Kidney (tissue), 13 donors: ENCODE measurements at regions not wholly inside any gene's neighbourhood (a gene's known extent, or its start where the extent isn't known, plus 50 kb on each side); places are given as distances from the start of the nearest gene placed in this dataset.

ENCODE experiments used
- DNase-seq, 5 donors: peaks; one replicate each; pipeline ENCODE4 v3.0.0-alpha.2; 2013 to 2020
- FAIRE-seq: peaks from 2 replicates; lab custom pipeline; 2012; peaks lifted over from hg19 to GRCh38; lab: Jason Lieb, UNC
- H3K27ac ChIP-seq, 2 donors: one replicate each; pipeline ENCODE4 v1.7.0; 2013; ENCODE audit warnings: low read depth in 2 of 2, low read length in 2 of 2, inconsistent platforms in 1 of 2
- H3K27me3 ChIP-seq: one replicate; pipeline ENCODE4 v1.7.1; 2013; ENCODE audit warnings: low read length, inconsistent platforms; ENCODE audit not compliant: control insufficient read depth, insufficient read depth
- H3K36me3 ChIP-seq, 3 donors: one replicate each; pipeline versions ENCODE4 v1.7.0 to v1.7.1; 2013; ENCODE audit warnings: low read length in 3 of 3, control low read depth in 1 of 3, inconsistent platforms in 1 of 3; ENCODE audit not compliant: insufficient read depth in 3 of 3, control insufficient read depth in 2 of 3
- H3K4me1 ChIP-seq, 3 donors: one replicate each; pipeline versions ENCODE4 v1.7.0 to v1.7.1; 2013; ENCODE audit warnings: low read length in 3 of 3, inconsistent platforms in 1 of 3, low read depth in 1 of 3; ENCODE audit not compliant: control insufficient read depth in 2 of 3, insufficient read depth in 2 of 3
- H3K4me3 ChIP-seq, 3 donors: one replicate each; pipeline versions ENCODE4 v1.7.0 to v1.8.1; 2013; ENCODE audit warnings: low read length in 3 of 3, control low read depth in 1 of 3, inconsistent platforms in 1 of 3
- H3K9ac ChIP-seq, 3 donors: one replicate each; pipeline versions ENCODE4 v1.7.0 to v1.7.1; 2013; ENCODE audit warnings: low read length in 3 of 3, control low read depth in 1 of 3, inconsistent platforms in 1 of 3
- H3K9me3 ChIP-seq, 3 donors: one replicate each; pipeline versions ENCODE4 v1.7.0 to v1.7.1; 2013; ENCODE audit warnings: low read length in 3 of 3, control low read depth in 1 of 3, inconsistent platforms in 1 of 3; ENCODE audit not compliant: control insufficient read depth in 2 of 3, insufficient read depth in 1 of 3
- intact Hi-C: fragments of 100-400 bp; cut with DNase I; formaldehyde crosslinking; loops from one replicate; pipeline ENCODE4 v1.11.1; 2022
- TF ChIP-seq, protein P1 (sequence below): IDR thresholded peaks from 3 replicates; pipeline ENCODE4 v1.5.1; 2012; ENCODE audit warnings: mild to moderate bottlenecking, moderate library complexity, borderline replicate concordance; ENCODE audit not compliant: insufficient read depth; ENCODE audit errors: extremely low read depth
- donor health status: control.
- donor health status: control.
- donor health status: control.
- donor health status: control.
- donor health status: control.
- donor health status: DM: yes; HTN: yes; CAD: no.
- donor health status: Normal renal cell carcinoma (clear cell type).

DNA sequence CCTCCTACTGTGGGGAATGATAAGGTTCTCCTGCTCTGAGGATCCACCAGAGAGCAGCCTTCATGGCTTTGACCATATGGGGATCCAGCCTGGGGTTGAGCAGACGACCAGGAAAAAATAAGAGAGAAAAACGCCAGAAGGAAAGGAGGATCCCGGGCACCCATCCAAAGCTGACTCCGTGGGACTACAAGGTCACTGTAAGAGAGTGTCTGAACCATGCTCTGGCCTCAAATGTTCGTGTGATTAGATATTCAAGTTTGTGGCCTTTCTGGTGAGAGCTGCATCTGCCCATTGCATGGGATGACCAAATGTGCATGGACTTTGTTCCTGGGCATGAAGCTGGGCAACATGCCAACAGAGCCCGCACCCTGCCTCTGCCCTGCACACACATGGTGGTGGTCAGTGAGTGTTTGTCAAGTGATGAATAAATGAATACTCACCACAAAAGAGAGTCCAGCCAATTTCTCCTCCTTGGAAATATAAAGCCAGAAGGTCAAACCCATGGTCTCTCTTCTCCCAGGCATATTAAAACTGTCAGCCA, 346.0 kb upstream of the GATB start:
- no peak overlapping the region for H3K9ac ChIP-seq
- H3K27ac ChIP-seq = no peak overlapping the region
- peaks cover 0 to 6% (median 0%) of the 10 kb centered on the region in 3 donors for H3K4me1 ChIP-seq
- H3K9me3 ChIP-seq = no peaks in the 10 kb centered on the region
- DNase-seq (no peak), FAIRE-seq (no peak)
- intact Hi-C loops = no loop called here
- H3K36me3 ChIP-seq = no peaks in the 10 kb centered on the region
- no peak overlapping the region for H3K4me3 ChIP-seq
- TF ChIP-seq, protein P1, sequence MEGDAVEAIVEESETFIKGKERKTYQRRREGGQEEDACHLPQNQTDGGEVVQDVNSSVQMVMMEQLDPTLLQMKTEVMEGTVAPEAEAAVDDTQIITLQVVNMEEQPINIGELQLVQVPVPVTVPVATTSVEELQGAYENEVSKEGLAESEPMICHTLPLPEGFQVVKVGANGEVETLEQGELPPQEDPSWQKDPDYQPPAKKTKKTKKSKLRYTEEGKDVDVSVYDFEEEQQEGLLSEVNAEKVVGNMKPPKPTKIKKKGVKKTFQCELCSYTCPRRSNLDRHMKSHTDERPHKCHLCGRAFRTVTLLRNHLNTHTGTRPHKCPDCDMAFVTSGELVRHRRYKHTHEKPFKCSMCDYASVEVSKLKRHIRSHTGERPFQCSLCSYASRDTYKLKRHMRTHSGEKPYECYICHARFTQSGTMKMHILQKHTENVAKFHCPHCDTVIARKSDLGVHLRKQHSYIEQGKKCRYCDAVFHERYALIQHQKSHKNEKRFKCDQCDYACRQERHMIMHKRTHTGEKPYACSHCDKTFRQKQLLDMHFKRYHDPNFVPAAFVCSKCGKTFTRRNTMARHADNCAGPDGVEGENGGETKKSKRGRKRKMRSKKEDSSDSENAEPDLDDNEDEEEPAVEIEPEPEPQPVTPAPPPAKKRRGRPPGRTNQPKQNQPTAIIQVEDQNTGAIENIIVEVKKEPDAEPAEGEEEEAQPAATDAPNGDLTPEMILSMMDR = no peak
- H3K27me3 ChIP-seq = no peaks in the 10 kb centered on the region

DNA sequence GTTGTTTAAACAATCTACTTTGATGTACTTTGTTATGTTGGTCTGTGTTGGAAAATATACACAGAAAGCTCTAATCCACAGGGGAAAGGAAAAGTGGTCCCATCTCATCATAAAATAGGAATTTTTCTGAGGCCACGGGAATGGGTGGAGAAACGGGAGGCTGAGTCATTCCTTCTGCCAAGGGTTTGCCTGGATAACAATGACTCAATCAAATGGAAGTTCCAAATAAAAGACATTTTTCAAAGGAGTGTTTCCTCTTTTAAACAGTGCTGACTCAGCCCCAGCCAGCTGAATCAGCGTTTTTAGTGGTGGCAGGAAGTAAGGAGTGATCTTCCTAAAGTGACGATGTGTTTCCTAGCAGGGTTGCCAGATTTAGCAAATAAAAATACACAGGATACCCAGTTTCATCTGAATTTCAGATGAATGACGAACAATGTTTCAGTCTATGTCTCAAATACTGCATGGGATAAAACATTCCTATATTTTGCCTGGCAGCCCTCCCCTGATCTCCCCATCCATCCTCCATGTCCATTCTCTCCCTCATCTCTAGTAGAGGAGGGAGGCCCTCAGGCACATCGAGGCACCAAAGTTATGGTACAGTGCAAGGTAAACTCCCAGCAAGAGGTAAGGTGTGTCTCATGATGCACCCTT, 345.4 kb upstream of the GATB start:
- TF ChIP-seq, protein P1 = no peak
- intact Hi-C loops = no loop called here
- peak overlapping the region in 1 of 2 donors; percentile 9 for H3K27ac ChIP-seq
- peak; percentile 68 for FAIRE-seq
- H3K36me3 ChIP-seq = no peaks in the 10 kb centered on the region
- no peak overlapping the region for H3K4me3 ChIP-seq
- H3K27me3 ChIP-seq = no peaks in the 10 kb centered on the region
- H3K4me1 ChIP-seq = peaks cover 0 to 6% (median 0%) of the 10 kb centered on the region in 3 donors
- no peaks in the 10 kb centered on the region for H3K9me3 ChIP-seq
- DNase-seq = peak in 2 of 5 donors; percentile 81 to 84
- H3K9ac ChIP-seq = no peak overlapping the region

DNA sequence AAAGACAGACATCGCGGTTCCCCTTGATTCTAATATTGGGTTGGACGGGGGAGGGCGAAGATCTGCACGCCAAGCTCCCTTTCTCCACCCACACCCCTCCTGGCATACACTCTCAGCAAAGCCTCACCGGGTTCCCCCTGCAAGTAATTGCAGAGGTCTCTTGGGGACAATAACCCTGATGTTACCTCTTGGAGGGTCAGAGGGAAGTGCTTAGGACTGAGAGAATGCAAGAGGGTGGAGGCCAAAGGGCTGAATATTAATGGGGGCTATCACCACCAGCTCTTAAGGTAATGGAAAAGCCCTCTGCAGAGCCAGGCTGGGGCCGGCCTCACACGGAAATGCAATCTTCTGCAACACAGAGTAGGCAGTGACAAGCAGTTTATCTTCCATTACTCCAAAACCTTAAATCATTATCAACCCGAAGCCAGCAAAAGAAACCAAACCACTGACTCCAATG, 344.1 kb upstream of the GATB start:
- Histone ChIP-seq H3K36me3 (no peaks in the 10 kb centered on the region), H3K4me1 (peaks cover 0 to 6% (median 0%) of the 10 kb centered on the region in 3 donors), H3K9ac (no peak overlapping the region), H3K27ac (no peak overlapping the region), H3K27me3 (no peaks in the 10 kb centered on the region), H3K9me3 (no peaks in the 10 kb centered on the region), H3K4me3 (no peak overlapping the region)
- intact Hi-C loops = no loop called here
- DNase-seq (peak in 1 of 5 donors; percentile 56), FAIRE-seq (no peak)
- TF ChIP-seq, protein P1 = no peak
